Breast epithelium (tissue), 3 donors: ENCODE measurements at regions not wholly inside any gene's neighbourhood (a gene's known extent, or its start where the extent isn't known, plus 50 kb on each side); places are given as distances from the start of the nearest gene placed in this dataset.

Experiments used
- CTCF ChIP-seq, 3 donors: fragments of 450-650 bp; IDR thresholded peaks; one replicate each; pipeline ENCODE4 v1.5.1; 2016 to 2017; ENCODE audit warnings: antibody characterized with exemption in 3 of 3, mild to moderate bottlenecking in 3 of 3, moderate library complexity in 3 of 3
- POLR2A ChIP-seq: fragments of 450-650 bp; IDR thresholded peaks from one replicate; pipeline ENCODE4 v1.6.1; 2016; ENCODE audit warnings: antibody characterized with exemption, mild to moderate bottlenecking, moderate library complexity

- TF ChIP-seq CTCF (IDR thresholded peaks at IDR 0.05) (no peak), POLR2A (no peak)
These were observed 570.5 kb upstream of the CFAP20DC start for GRCh38 chr3:59620325-59620724.
